ENCODE measurements at regions not wholly inside any gene's neighbourhood (a gene's known extent, or its start where the extent isn't known, plus 50 kb on each side); places are given as distances from the start of the nearest gene placed in this dataset.

GRCh38 chr2:48016225-48017019, 110.1 kb upstream of the FBXO11 start:
- in situ Hi-C loops (cut with MboI; ENCODE audit: low pct_unique_long_range_greater_than_20kb, low sequenced_read_pairs, unreplicated experiment): no loop called here
- no peak for TF ChIP-seq CTCF (IDR thresholded peaks at IDR 0.05; ENCODE audit: extremely low read depth, insufficient read depth, missing control alignments)
- DNase-seq (ENCODE audit: low spot score): no peak

GRCh38 chr2:48017136-48017535, 110.8 kb upstream of the FBXO11 start:
- in situ Hi-C loops (cut with MboI; ENCODE audit: low pct_unique_long_range_greater_than_20kb, low sequenced_read_pairs, unreplicated experiment): no loop called here
- no peak for TF ChIP-seq CTCF (IDR thresholded peaks at IDR 0.05; ENCODE audit: extremely low read depth, insufficient read depth, missing control alignments)

GRCh38 chr2:48018480-48018879, 112.2 kb upstream of the FBXO11 start:
- no peak for TF ChIP-seq CTCF (IDR thresholded peaks at IDR 0.05; ENCODE audit: extremely low read depth, insufficient read depth, missing control alignments)
- no peak for DNase-seq (ENCODE audit: low spot score)
- in situ Hi-C loops (cut with MboI; ENCODE audit: low pct_unique_long_range_greater_than_20kb, low sequenced_read_pairs, unreplicated experiment): no loop called here

More at GRCh38 chr2:48017136-48017535, 110.8 kb upstream of the FBXO11 start:
- no peak for DNase-seq (ENCODE audit: low spot score)

GRCh38 chr2:48026865-48027264, 120.6 kb upstream of the FBXO11 start:
- in situ Hi-C loops (cut with MboI; ENCODE audit: low pct_unique_long_range_greater_than_20kb, low sequenced_read_pairs, unreplicated experiment): no loop called here
- TF ChIP-seq CTCF (IDR thresholded peaks at IDR 0.05; ENCODE audit: extremely low read depth, insufficient read depth, missing control alignments): no peak
- no peak for DNase-seq (ENCODE audit: low spot score)

- in situ Hi-C loops (cut with MboI; ENCODE audit: low pct_unique_long_range_greater_than_20kb, low sequenced_read_pairs, unreplicated experiment): no loop called here
- no peak for TF ChIP-seq CTCF (IDR thresholded peaks at IDR 0.05; ENCODE audit: extremely low read depth, insufficient read depth, missing control alignments)
- DNase-seq (ENCODE audit: low spot score): no peak
These were observed 126.5 kb upstream of the FBXO11 start for GRCh38 chr2:48032765-48033164.

- no peak for TF ChIP-seq CTCF (IDR thresholded peaks at IDR 0.05; ENCODE audit: extremely low read depth, insufficient read depth, missing control alignments)
- DNase-seq (ENCODE audit: low spot score): no peak
- in situ Hi-C loops (cut with MboI; ENCODE audit: low pct_unique_long_range_greater_than_20kb, low sequenced_read_pairs, unreplicated experiment): no loop called here
These were observed 128.0 kb upstream of the FBXO11 start for GRCh38 chr2:48034295-48034694.
